ENCODE measurements at regions not wholly inside any gene's neighbourhood (a gene's known extent, or its start where the extent isn't known, plus 50 kb on each side); places are given as distances from the start of the nearest gene placed in this dataset.
"Not testable (repeated sequence)": the region's sequence is repeated elsewhere in the genome, so short reads cannot be mapped to it uniquely, and the experiment has no call there.

- Histone ChIP-seq H3K23ac (ENCODE audit: low read length) (no peak overlapping the region), H3K36me3 (ENCODE audit: control insufficient read depth in 1 of 2, insufficient read depth in 2 of 2, low read length in 2 of 2) (no peaks in the 10 kb centered on the region), H2AFZ (ENCODE audit: insufficient read depth, low read length, poor library complexity) (no peak overlapping the region), H3K79me2 (ENCODE audit: control insufficient read depth, insufficient read depth, low read length, poor library complexity) (no peaks in the 10 kb centered on the region), H3K9me3 (ENCODE audit: insufficient read depth, low read depth, low read length) (no peaks in the 10 kb centered on the region), H3K4me1 (ENCODE audit: control insufficient read depth in 1 of 2, insufficient read depth in 2 of 2, low read length in 2 of 2) (no peaks in the 10 kb centered on the region), H3K27me3 (ENCODE audit: insufficient read depth, low read length) (no peaks in the 10 kb centered on the region), H3K4me2 (ENCODE audit: low read length) (no peak overlapping the region), H3K4ac (ENCODE audit: low read depth, low read length) (no peak overlapping the region), H3K79me1 (ENCODE audit: low read length) (no peaks in the 10 kb centered on the region), H4K91ac (ENCODE audit: low read depth, low read length) (no peak overlapping the region), H4K12ac (ENCODE audit: low read depth, low read length) (no peak overlapping the region), H3K27ac (ENCODE audit: low read depth, low read length) (no peak overlapping the region), H4K8ac (ENCODE audit: low read depth, low read length) (no peak overlapping the region), H3K18ac (ENCODE audit: low read length) (no peak overlapping the region), H2BK12ac (ENCODE audit: low read length) (no peak overlapping the region), H3K14ac (ENCODE audit: low read length) (no peak overlapping the region), H3K9ac (ENCODE audit: low read length) (no peak overlapping the region), H2AK5ac (ENCODE audit: low read length) (no peak overlapping the region), H3K4me3 (ENCODE audit: low read depth, low read length) (no peak overlapping the region), H2BK5ac (ENCODE audit: low read depth, low read length, poor library complexity) (no peak overlapping the region), H2BK120ac (ENCODE audit: insufficient read depth, low read length, poor library complexity) (no peak overlapping the region)
- no CpG with 5 or more reads among the region's 4 CpGs for WGBS (ENCODE audit: extremely low coverage, insufficient coverage, insufficient read length)
- no peak for DNase-seq
These were observed 218.4 kb upstream of the LRTM1 start for GRCh38 chr3:55146216-55146615.

- no CpG with 5 or more reads among the region's 7 CpGs for WGBS (ENCODE audit: extremely low coverage, insufficient coverage, insufficient read length)
- no peak overlapping the region for H3K27ac ChIP-seq (ENCODE audit: low read depth, low read length)
- H2AFZ ChIP-seq (ENCODE audit: insufficient read depth, low read length, poor library complexity) = no peak overlapping the region
- no peak overlapping the region for H2BK5ac ChIP-seq (ENCODE audit: low read depth, low read length, poor library complexity)
- no peak overlapping the region for H3K4ac ChIP-seq (ENCODE audit: low read depth, low read length)
- no peak overlapping the region for H3K18ac ChIP-seq (ENCODE audit: low read length)
- no peak overlapping the region for H2BK120ac ChIP-seq (ENCODE audit: insufficient read depth, low read length, poor library complexity)
- H4K12ac ChIP-seq (ENCODE audit: low read depth, low read length) = no peak overlapping the region
- H4K91ac ChIP-seq (ENCODE audit: low read depth, low read length) = no peak overlapping the region
- H4K8ac ChIP-seq (ENCODE audit: low read depth, low read length) = no peak overlapping the region
- H3K4me2 ChIP-seq (ENCODE audit: low read length) = no peak overlapping the region
- no peak overlapping the region for H2AK5ac ChIP-seq (ENCODE audit: low read length)
- H3K36me3 ChIP-seq (ENCODE audit: control insufficient read depth in 1 of 2, insufficient read depth in 2 of 2, low read length in 2 of 2) = no peaks in the 10 kb centered on the region
- no peak overlapping the region for H3K14ac ChIP-seq (ENCODE audit: low read length)
- H3K27me3 ChIP-seq (ENCODE audit: insufficient read depth, low read length) = no peaks in the 10 kb centered on the region
- H3K9ac ChIP-seq (ENCODE audit: low read length) = no peak overlapping the region
- H2BK12ac ChIP-seq (ENCODE audit: low read length) = no peak overlapping the region
- H3K4me1 ChIP-seq (ENCODE audit: control insufficient read depth in 1 of 2, insufficient read depth in 2 of 2, low read length in 2 of 2) = no peaks in the 10 kb centered on the region
- DNase-seq = peak; percentile 7 to 77
- no peaks in the 10 kb centered on the region for H3K79me1 ChIP-seq (ENCODE audit: low read length)
- H3K9me3 ChIP-seq (ENCODE audit: insufficient read depth, low read depth, low read length) = no peaks in the 10 kb centered on the region
- no peak overlapping the region for H3K4me3 ChIP-seq (ENCODE audit: low read depth, low read length)
- H3K79me2 ChIP-seq (ENCODE audit: control insufficient read depth, insufficient read depth, low read length, poor library complexity) = no peaks in the 10 kb centered on the region
- no peak overlapping the region for H3K23ac ChIP-seq (ENCODE audit: low read length)
These were observed 216.3 kb upstream of the LRTM1 start for GRCh38 chr3:55144015-55144673.

- H3K27me3 ChIP-seq (ENCODE audit: insufficient read depth, low read length) = no peaks in the 10 kb centered on the region
- H2AK5ac ChIP-seq (ENCODE audit: low read length) = no peak overlapping the region
- H2BK120ac ChIP-seq (ENCODE audit: insufficient read depth, low read length, poor library complexity) = no peak overlapping the region
- H3K14ac ChIP-seq (ENCODE audit: low read length) = no peak overlapping the region
- H4K12ac ChIP-seq (ENCODE audit: low read depth, low read length) = no peak overlapping the region
- H3K23ac ChIP-seq (ENCODE audit: low read length) = no peak overlapping the region
- H3K4me1 ChIP-seq (ENCODE audit: control insufficient read depth in 1 of 2, insufficient read depth in 2 of 2, low read length in 2 of 2) = no peaks in the 10 kb centered on the region
- no peak for DNase-seq
- H3K4me3 ChIP-seq (ENCODE audit: low read depth, low read length) = no peak overlapping the region
- H3K27ac ChIP-seq (ENCODE audit: low read depth, low read length) = no peak overlapping the region
- no peak overlapping the region for H3K18ac ChIP-seq (ENCODE audit: low read length)
- no CpG with 5 or more reads among the region's 2 CpGs for WGBS (ENCODE audit: extremely low coverage, insufficient coverage, insufficient read length)
- H4K8ac ChIP-seq (ENCODE audit: low read depth, low read length) = no peak overlapping the region
- H4K91ac ChIP-seq (ENCODE audit: low read depth, low read length) = no peak overlapping the region
- H3K9ac ChIP-seq (ENCODE audit: low read length) = no peak overlapping the region
- no peaks in the 10 kb centered on the region for H3K79me1 ChIP-seq (ENCODE audit: low read length)
- H2AFZ ChIP-seq (ENCODE audit: insufficient read depth, low read length, poor library complexity) = no peak overlapping the region
- no peaks in the 10 kb centered on the region for H3K79me2 ChIP-seq (ENCODE audit: control insufficient read depth, insufficient read depth, low read length, poor library complexity)
- no peaks in the 10 kb centered on the region for H3K36me3 ChIP-seq (ENCODE audit: control insufficient read depth in 1 of 2, insufficient read depth in 2 of 2, low read length in 2 of 2)
- H2BK5ac ChIP-seq (ENCODE audit: low read depth, low read length, poor library complexity) = no peak overlapping the region
- no peak overlapping the region for H3K4me2 ChIP-seq (ENCODE audit: low read length)
- H3K4ac ChIP-seq (ENCODE audit: low read depth, low read length) = no peak overlapping the region
- no peak overlapping the region for H2BK12ac ChIP-seq (ENCODE audit: low read length)
- H3K9me3 ChIP-seq (ENCODE audit: insufficient read depth, low read depth, low read length) = no peaks in the 10 kb centered on the region
These were observed 215.5 kb upstream of the LRTM1 start for GRCh38 chr3:55143336-55143735.

DNA sequence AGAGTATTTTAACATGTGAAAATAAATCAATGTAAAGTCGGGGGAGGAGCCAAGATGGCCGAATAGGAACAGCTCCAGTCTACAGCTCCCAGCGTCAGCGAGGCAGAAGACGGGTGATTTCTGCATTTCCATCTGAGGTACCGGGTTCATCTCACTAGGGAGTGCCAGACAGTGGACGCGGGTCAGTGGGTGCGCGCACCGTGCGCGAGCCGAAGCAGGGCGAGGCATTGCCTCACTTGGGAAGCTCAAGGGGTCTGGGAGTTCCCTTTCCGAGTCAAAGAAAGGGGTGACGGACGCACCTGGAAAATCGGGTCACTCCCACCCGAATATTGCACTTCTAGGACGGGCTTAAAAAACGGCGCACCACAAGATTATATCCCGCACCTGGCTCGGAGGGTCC, 208.4 kb upstream of the LRTM1 start:
- H3K4ac ChIP-seq (ENCODE audit: low read depth, low read length); H3K9ac ChIP-seq (ENCODE audit: low read length); H3K27ac ChIP-seq (ENCODE audit: low read depth, low read length); H3K23ac ChIP-seq (ENCODE audit: low read length); H3K4me3 ChIP-seq (ENCODE audit: low read depth, low read length); H2AK5ac ChIP-seq (ENCODE audit: low read length); H2BK120ac ChIP-seq (ENCODE audit: insufficient read depth, low read length, poor library complexity); H3K36me3 ChIP-seq (ENCODE audit: control insufficient read depth in 1 of 2, insufficient read depth in 2 of 2, low read length in 2 of 2); H3K4me1 ChIP-seq (ENCODE audit: control insufficient read depth in 1 of 2, insufficient read depth in 2 of 2, low read length in 2 of 2); H3K79me2 ChIP-seq (ENCODE audit: control insufficient read depth, insufficient read depth, low read length, poor library complexity); H2BK5ac ChIP-seq (ENCODE audit: low read depth, low read length, poor library complexity); DNase-seq; H4K91ac ChIP-seq (ENCODE audit: low read depth, low read length); H2BK12ac ChIP-seq (ENCODE audit: low read length); H3K79me1 ChIP-seq (ENCODE audit: low read length); H4K12ac ChIP-seq (ENCODE audit: low read depth, low read length); H3K14ac ChIP-seq (ENCODE audit: low read length); H4K8ac ChIP-seq (ENCODE audit: low read depth, low read length); H3K27me3 ChIP-seq (ENCODE audit: insufficient read depth, low read length); H3K9me3 ChIP-seq (ENCODE audit: insufficient read depth, low read depth, low read length); H3K4me2 ChIP-seq (ENCODE audit: low read length); H2AFZ ChIP-seq (ENCODE audit: insufficient read depth, low read length, poor library complexity); H3K18ac ChIP-seq (ENCODE audit: low read length): not testable (repeated sequence)
- WGBS (ENCODE audit: extremely low coverage, insufficient coverage, insufficient read length) = no CpG with 5 or more reads among the region's 25 CpGs
